Activated gamma-delta T cell (primary cell): ENCODE measurements at regions not wholly inside any gene's neighbourhood (a gene's known extent, or its start where the extent isn't known, plus 50 kb on each side); places are given as distances from the start of the nearest gene placed in this dataset.

Source experiments
- DNase-seq: peaks from one replicate; lab custom pipeline; 2025; lab: John Stamatoyannopoulos, UW

- no peak for DNase-seq
Measured at GRCh38 chr5:6006838-6007314, 371.5 kb downstream of the MED10 start.

GRCh38 chr5:6003040-6003825 is 375.1 kb downstream of the MED10 start:
- no peak for DNase-seq

GRCh38 chr5:6000867-6001266 is 377.5 kb downstream of the MED10 start:
- DNase-seq, result no peak

GRCh38 chr5:5995819-5996218 is 382.5 kb downstream of the MED10 start:
- DNase-seq, result no peak

- DNase-seq, result no peak
Measured at GRCh38 chr5:5986492-5987178, 391.7 kb downstream of the MED10 start.

- DNase-seq, result no peak
Measured at GRCh38 chr5:5985332-5985731, 393.0 kb downstream of the MED10 start.

GRCh38 chr5:5983261-5983980 is 394.9 kb downstream of the MED10 start:
- DNase-seq, result no peak

GRCh38 chr5:5981562-5981961 is 396.8 kb downstream of the MED10 start:
- no peak for DNase-seq

GRCh38 chr5:5980538-5980895 is 397.8 kb downstream of the MED10 start:
- no peak for DNase-seq

GRCh38 chr5:5979761-5980537 is 398.4 kb downstream of the MED10 start:
- DNase-seq, result no peak

- no peak for DNase-seq
Measured at GRCh38 chr5:5979377-5979760, 399.0 kb downstream of the MED10 start.

GRCh38 chr5:5978501-5979376 is 399.6 kb downstream of the MED10 start:
- DNase-seq, result no peak

- DNase-seq, result no peak
Measured at GRCh38 chr5:5971203-5971602, 407.1 kb downstream of the MED10 start.

- DNase-seq, result no peak
Measured at GRCh38 chr5:5969942-5970483, 408.3 kb downstream of the MED10 start.

- DNase-seq, result no peak
Measured at GRCh38 chr5:5968981-5969380, 409.4 kb downstream of the MED10 start.

- DNase-seq, result no peak
Measured at GRCh38 chr5:5967944-5968343, 410.4 kb downstream of the MED10 start.

GRCh38 chr5:5967373-5967772 is 411.0 kb downstream of the MED10 start:
- DNase-seq, result no peak

GRCh38 chr5:5965132-5965531 is 413.2 kb downstream of the MED10 start:
- no peak for DNase-seq

GRCh38 chr5:5964347-5964746 is 414.0 kb downstream of the MED10 start:
- DNase-seq, result no peak

- DNase-seq, result no peak
Measured at GRCh38 chr5:5957737-5958136, 420.6 kb downstream of the MED10 start.

GRCh38 chr5:5954275-5954598 is 424.1 kb downstream of the MED10 start:
- no peak for DNase-seq
